HepG2 (cell line): ENCODE measurements at regions not wholly inside any gene's neighbourhood (a gene's known extent, or its start where the extent isn't known, plus 50 kb on each side); places are given as distances from the start of the nearest gene placed in this dataset.

Experiments used
- ATAC-seq: fragments of 200-7000 bp; cut with Tn5 transposase; 3 replicates; pipeline ENCODE4 v1.9.1; 2020; ENCODE audit warnings: mild to moderate bottlenecking, moderate library complexity
- BruUV-seq: library from RNA; stranded (reverse); fragments of 400-500 nt; replicated peaks from 2 replicates; lab custom pipeline; 2021; lab: Mats Ljungman, UMichigan
- CTCF ChIA-PET: fragments of 300-600 bp; formaldehyde crosslinking; extraction: SDS; loops from one replicate; lab custom pipeline; 2021; ENCODE audit warnings: low total read pairs, inconsistent platforms, low intra/inter-chr PET ratio; lab: Yijun Ruan, JAX
- POLR2A ChIA-PET: fragments of 350-600 bp; sonication (Branson Sonifier 250); formaldehyde crosslinking; loops from one replicate; lab custom pipeline; 2020; ENCODE audit warnings: antibody characterized with exemption, inconsistent platforms; lab: Yijun Ruan, JAX
- DNase-seq: peaks from one replicate; pipeline ENCODE4 v3.0.0-alpha.2; 2015; ENCODE audit warnings: low spot score
- FAIRE-seq: peaks from 3 replicates; lab custom pipeline; 2011; peaks lifted over from hg19 to GRCh38; lab: Jason Lieb, UNC
- H2AFZ ChIP-seq: one replicate; pipeline ENCODE4 v1.6.1; 2011; ENCODE audit warnings: low read length, inconsistent platforms
- H3K27ac ChIP-seq: fragments of 300-600 bp; 3 replicates; pipeline ENCODE4 v1.8.0; 2011; ENCODE audit warnings: mixed run types, mild to moderate bottlenecking, mixed read lengths, low read length, inconsistent platforms; ENCODE audit not compliant: insufficient read depth; ENCODE audit errors: extremely low read length
- H3K27me3 ChIP-seq, 2 experiments: fragments of 200-600 bp in 1 of 2; 2 replicates in 1 of 2; 3 replicates in 1 of 2; pipeline versions ENCODE4 v1.6.0 to v1.8.0; 2011; ENCODE audit warnings: low read length in 2 of 2, mild to moderate bottlenecking in 2 of 2, moderate library complexity in 2 of 2, inconsistent platforms in 1 of 2; ENCODE audit not compliant: insufficient read depth in 2 of 2, control insufficient read depth in 1 of 2
- H3K36me3 ChIP-seq, 2 experiments: fragments of 200-600 bp in 1 of 2; replicated peaks in 1 of 2; 2 replicates in 1 of 2; 3 replicates in 1 of 2; pipeline versions ENCODE4 v1.5.1 to v1.8.0; 2011; ENCODE audit warnings: low read length in 2 of 2, inconsistent platforms in 1 of 2; ENCODE audit not compliant: insufficient read depth in 2 of 2, control insufficient read depth in 1 of 2
- H3K4me1 ChIP-seq: 2 replicates; pipeline ENCODE4 v1.5.1; 2012; ENCODE audit warnings: low read length, inconsistent platforms; ENCODE audit not compliant: insufficient read depth
- H3K4me2 ChIP-seq: 2 replicates; pipeline ENCODE4 v1.6.0; 2011; ENCODE audit warnings: low read depth, low read length, inconsistent platforms
- H3K4me3 ChIP-seq, 3 experiments: fragments of 200-600 bp in 1 of 3; sonication (generic), shearing (Covaris generic) in 1 of 3; replicated peaks in 1 of 3; 2 replicates each; pipeline ENCODE4 v1.5.1; 2011 to 2016; ENCODE audit warnings: low read length in 3 of 3, inconsistent platforms in 2 of 3, low read depth in 2 of 3, mild to moderate bottlenecking in 2 of 3, control low read depth in 1 of 3, mixed read lengths in 1 of 3; ENCODE audit not compliant: insufficient read depth in 1 of 3
- H3K79me2 ChIP-seq: one replicate; pipeline ENCODE4 v1.6.1; 2011; ENCODE audit warnings: low read length, inconsistent platforms; ENCODE audit not compliant: insufficient read depth
- H3K9ac ChIP-seq: 2 replicates; pipeline ENCODE4 v1.6.0; 2011; ENCODE audit warnings: mild to moderate bottlenecking, low read depth, low read length, inconsistent platforms; ENCODE audit not compliant: insufficient read depth
- H3K9me3 ChIP-seq: 2 replicates; pipeline ENCODE4 v1.5.1; 2012; ENCODE audit warnings: mild to moderate bottlenecking, low read length
- H4K20me1 ChIP-seq: 2 replicates; pipeline ENCODE4 v1.6.0; 2011; ENCODE audit warnings: inconsistent platforms, mild to moderate bottlenecking, low read length, moderate library complexity; ENCODE audit not compliant: insufficient read depth
- AFF4 ChIP-seq: sonication (generic); formaldehyde crosslinking; IDR thresholded peaks from 2 replicates; pipeline ENCODE4 v1.4.0; 2020; ENCODE audit warnings: missing genetic modification reagents
- AKNA ChIP-seq: sonication (generic); formaldehyde crosslinking; IDR thresholded peaks from 2 replicates; pipeline ENCODE4 v1.4.0; 2020; ENCODE audit warnings: missing genetic modification reagents, borderline replicate concordance
- NR2C2 ChIP-seq: sonication (generic); formaldehyde crosslinking; IDR thresholded peaks from 2 replicates; pipeline ENCODE4 v1.4.0; 2020; ENCODE audit warnings: missing genetic modification reagents, mild to moderate bottlenecking, moderate library complexity, borderline replicate concordance
- ZBTB46 ChIP-seq: sonication (generic); formaldehyde crosslinking; IDR thresholded peaks from 2 replicates; pipeline ENCODE4 v1.4.0; 2020; ENCODE audit warnings: mild to moderate bottlenecking, missing genetic modification reagents, borderline replicate concordance
- ZMYM4 ChIP-seq: sonication (generic); formaldehyde crosslinking; IDR thresholded peaks from 2 replicates; pipeline ENCODE4 v1.8.1; 2023; ENCODE audit warnings: mild to moderate bottlenecking, missing genetic modification reagents
- ZNF30 ChIP-seq: sonication (generic); formaldehyde crosslinking; IDR thresholded peaks from 2 replicates; pipeline ENCODE4 v1.5.0; 2020; ENCODE audit warnings: mild to moderate bottlenecking, missing genetic modification reagents
- ZNF530 ChIP-seq: sonication (generic); formaldehyde crosslinking; IDR thresholded peaks from 2 replicates; pipeline ENCODE4 v1.5.0; 2020; ENCODE audit warnings: low read depth, mild to moderate bottlenecking, missing genetic modification reagents
- ZNF557 ChIP-seq: sonication (generic); formaldehyde crosslinking; IDR thresholded peaks from 2 replicates; pipeline ENCODE4 v1.4.0; 2020; ENCODE audit warnings: missing genetic modification reagents
- ZNF713 ChIP-seq: sonication (generic); formaldehyde crosslinking; IDR thresholded peaks from 2 replicates; pipeline ENCODE4 v1.4.0; 2020; ENCODE audit warnings: mild to moderate bottlenecking, missing genetic modification reagents
- WGBS: methylation state at CpG from one replicate; pipeline ENCODE4 v1.1.6; 2017; ENCODE audit warnings: low lambda C conversion rate; 5-methylcytosine and 5-hydroxymethylcytosine counted together
- in situ Hi-C: cut with HindIII; loops from 2 replicates; pipeline ENCODE4 v1.10.0; 2017; ENCODE audit warnings: low pct_unique_long_range_greater_than_20kb; ENCODE audit not compliant: extremely low pct_ligation_motif_present
- intact Hi-C: fragments of 100-400 bp; cut with micrococcal nuclease; formaldehyde crosslinking; loops from one replicate; pipeline ENCODE4 v1.10.0; 2022; ENCODE audit not compliant: unreplicated experiment

- TF ChIP-seq AFF4 (CRISPR knock-in tag), result no peak
These were observed 82.0 kb upstream of the OTOGL start (continued) for GRCh38 chr12:80017261-80017870.

- Histone ChIP-seq H4K20me1 (no peaks in the 10 kb centered on the region), H3K9me3 (no peaks in the 10 kb centered on the region), H3K4me3 (no peak overlapping the region), H3K79me2 (no peaks in the 10 kb centered on the region), H3K4me1 (no peaks in the 10 kb centered on the region), H3K4me2 (no peak overlapping the region), H3K36me3 (no peaks in the 10 kb centered on the region), H2AFZ (no peak overlapping the region), H3K9ac (no peak overlapping the region)
- no TSS peak for BruUV-seq
- no peak for DNase-seq
- WGBS, result 34% methylated on average over 3 of the region's 3 CpGs
- CTCF ChIA-PET, result no interaction called here
- no peak for FAIRE-seq
- no peak for ATAC-seq
- in situ Hi-C loops (no loop called here), intact Hi-C loops (no loop called here)
- POLR2A ChIA-PET, result no interaction called here
- TF ChIP-seq ZNF713 (CRISPR knock-in tag) (no peak), AKNA (CRISPR knock-in tag) (no peak), ZNF30 (no peak), ZMYM4 (CRISPR knock-in tag) (no peak), ZNF557 (CRISPR knock-in tag) (no peak), ZBTB46 (CRISPR knock-in tag) (no peak), NR2C2 (CRISPR knock-in tag) (no peak), ZNF530 (CRISPR knock-in tag) (no peak)
- TF ChIP-seq, all 625 proteins: peak for 0
- no peak overlapping the region for H3K27ac ChIP-seq
- no peaks in the 10 kb centered on the region for H3K27me3 ChIP-seq
These were observed 81.8 kb upstream of the PPP1R12A start for GRCh38 chr12:80016684-80017083.
